ENCODE measurements at regions not wholly inside any gene's neighbourhood (a gene's known extent, or its start where the extent isn't known, plus 50 kb on each side); places are given as distances from the start of the nearest gene placed in this dataset.
"Not testable (repeated sequence)": the region's sequence is repeated elsewhere in the genome, so short reads cannot be mapped to it uniquely, and the experiment has no call there.

DNA sequence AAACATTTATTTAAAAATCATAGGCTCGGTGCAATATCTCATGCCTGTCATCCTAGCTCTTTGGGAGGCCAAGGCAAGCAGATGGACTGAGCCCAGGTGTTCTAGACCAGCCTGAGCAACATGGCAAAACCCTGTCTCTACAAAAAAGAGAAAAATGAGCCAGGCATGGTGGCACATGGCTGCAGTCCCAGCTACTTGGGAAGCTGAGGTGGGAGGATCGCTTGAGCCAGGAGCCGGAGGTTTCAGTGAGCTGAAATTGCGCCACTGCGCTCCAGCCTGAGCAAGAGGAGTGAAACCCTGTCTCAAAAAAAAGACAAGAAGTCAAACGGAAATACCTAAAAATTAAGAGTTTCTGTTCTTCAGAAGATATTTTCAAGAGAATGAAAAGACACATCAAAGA, 122.3 kb downstream of the RSL24D1 start:
- TF ChIP-seq ZFX (IDR thresholded peaks at IDR 0.05): no peak
- no peak for TF ChIP-seq CTCF (conservative IDR thresholded peaks at IDR 0.05)
- H3K27ac ChIP-seq: no peak overlapping the region

DNA sequence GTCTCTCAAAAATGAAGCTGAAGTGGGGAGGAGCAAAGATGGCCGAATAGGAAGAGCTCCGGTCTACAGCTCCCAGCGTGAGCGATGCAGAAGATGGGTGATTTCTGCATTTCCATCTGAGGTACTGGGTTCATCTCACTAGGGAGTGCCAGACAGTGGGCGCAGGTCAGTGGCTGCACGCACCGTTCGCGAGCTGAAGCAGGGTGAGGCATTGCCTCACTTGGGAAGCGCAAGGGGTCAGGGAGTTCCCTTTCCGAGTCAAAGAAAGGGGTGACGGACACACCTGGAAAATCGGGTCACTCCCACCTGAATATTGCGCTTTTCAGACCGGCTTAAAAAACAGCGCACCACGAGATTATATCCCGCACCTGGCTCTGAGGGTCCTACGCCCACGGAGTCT, 132.8 kb downstream of the RSL24D1 start:
- H3K27ac ChIP-seq: not testable (repeated sequence)

GRCh38 chr15:55060836-55061235, 135.9 kb downstream of the RSL24D1 start:
- no peak overlapping the region for H3K27ac ChIP-seq
- no peak for TF ChIP-seq CTCF (conservative IDR thresholded peaks at IDR 0.05)
- no peak for TF ChIP-seq ZFX (IDR thresholded peaks at IDR 0.05)

DNA sequence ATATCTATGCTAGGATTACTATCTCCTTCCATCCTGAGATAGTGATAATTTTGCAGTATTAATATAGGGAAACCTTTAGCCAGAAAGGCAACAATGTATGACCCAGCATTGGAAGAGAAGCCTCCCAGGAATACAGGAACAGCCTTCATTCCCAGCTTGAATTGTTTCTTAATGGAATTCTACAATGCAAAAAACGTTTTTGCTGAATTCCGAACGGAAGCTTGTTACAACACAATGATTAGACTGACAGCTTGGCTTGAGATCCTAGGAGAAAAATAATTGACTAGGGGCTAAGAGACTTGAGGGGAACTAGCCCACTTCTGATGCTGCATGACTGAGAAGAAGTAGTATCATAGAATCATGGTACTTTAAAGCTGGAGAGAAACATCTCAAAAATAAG, 140.2 kb downstream of the RSL24D1 start:
- no peak for TF ChIP-seq CTCF (conservative IDR thresholded peaks at IDR 0.05)
- TF ChIP-seq ZFX (IDR thresholded peaks at IDR 0.05): no peak
- no peak overlapping the region for H3K27ac ChIP-seq

DNA sequence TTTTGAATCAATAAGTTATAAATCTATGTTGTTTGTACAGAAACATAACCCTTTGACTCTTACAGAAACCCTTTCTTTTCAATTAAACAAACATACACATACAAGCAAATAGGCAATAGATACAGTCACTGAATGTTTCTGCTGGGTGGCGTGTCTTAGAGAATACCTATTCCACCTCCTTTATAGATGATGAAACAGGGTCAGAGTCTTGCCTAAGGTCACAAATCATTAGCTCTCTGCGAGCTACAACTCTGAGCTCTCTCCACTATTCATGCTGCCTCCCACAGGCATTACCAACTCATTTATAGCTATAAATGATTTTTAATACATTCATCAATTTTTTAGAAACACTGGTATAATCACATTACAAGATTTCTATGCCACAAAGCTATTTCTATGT, 152.6 kb downstream of the RSL24D1 start:
- H3K27ac ChIP-seq: no peak overlapping the region
- TF ChIP-seq ZFX (IDR thresholded peaks at IDR 0.05): no peak
- TF ChIP-seq CTCF (conservative IDR thresholded peaks at IDR 0.05): no peak

DNA sequence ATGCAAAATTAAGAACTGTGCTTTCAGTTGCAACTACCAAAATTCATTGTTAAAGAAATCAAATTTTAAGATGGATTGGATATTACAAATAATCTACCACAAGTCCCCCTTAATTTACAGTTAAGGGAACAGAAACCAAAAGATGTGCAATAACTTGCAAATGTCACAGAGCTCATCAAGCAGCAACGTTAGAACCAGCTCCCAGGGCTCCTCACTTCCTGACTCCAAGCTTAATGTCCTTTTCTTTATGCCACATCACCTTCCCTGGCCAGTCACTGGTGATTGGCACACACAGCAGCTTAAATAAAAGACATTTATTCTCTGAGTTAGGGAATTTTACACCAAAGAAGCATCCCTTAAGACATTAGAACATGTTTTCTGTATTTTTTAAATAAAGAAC, 159.7 kb downstream of the RSL24D1 start:
- H3K27ac ChIP-seq: no peak overlapping the region
- no peak for TF ChIP-seq ZFX (IDR thresholded peaks at IDR 0.05)
- TF ChIP-seq CTCF (conservative IDR thresholded peaks at IDR 0.05): no peak

DNA sequence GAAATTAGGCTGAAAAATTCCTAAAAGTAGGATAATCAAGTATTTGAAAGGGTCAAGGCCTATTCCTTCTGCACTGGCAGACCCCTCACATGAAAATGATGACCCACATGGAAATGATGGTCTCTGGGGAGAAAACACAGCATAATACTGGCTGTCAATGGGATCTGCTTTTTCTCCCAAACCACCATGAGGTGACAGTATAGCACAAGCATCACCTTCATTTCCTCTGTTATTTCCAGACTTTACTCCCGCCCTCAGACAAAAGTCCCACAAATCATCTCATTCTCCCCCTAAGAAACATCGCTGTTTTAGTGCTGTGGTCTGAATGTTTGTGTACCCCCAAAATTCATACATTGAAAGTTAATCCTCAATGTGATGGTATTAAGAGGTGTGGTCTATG, 161.0 kb downstream of the RSL24D1 start:
- TF ChIP-seq ZFX (IDR thresholded peaks at IDR 0.05) (no peak), CTCF (conservative IDR thresholded peaks at IDR 0.05) (no peak)
- H3K27ac ChIP-seq: no peak overlapping the region

DNA sequence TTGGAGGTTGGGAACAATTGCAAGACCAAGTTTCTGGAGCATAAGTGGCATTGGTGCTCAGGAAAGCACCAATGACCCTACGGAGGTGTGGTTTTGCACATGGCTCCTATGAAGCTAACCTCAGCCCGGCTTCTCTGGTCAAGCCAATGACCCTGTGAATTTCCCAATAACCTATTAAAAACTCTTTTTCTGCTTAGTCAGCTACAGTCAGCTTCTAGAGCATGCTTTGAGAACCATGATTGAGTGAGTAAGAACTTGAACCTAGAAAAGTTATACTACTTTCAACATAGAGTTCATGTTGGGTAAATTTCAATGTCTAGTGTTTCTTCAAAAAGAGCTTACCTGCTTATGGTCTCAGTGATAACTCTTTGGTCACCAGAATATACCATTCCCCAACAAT, 163.2 kb downstream of the RSL24D1 start:
- no peak for TF ChIP-seq ZFX (IDR thresholded peaks at IDR 0.05)
- TF ChIP-seq CTCF (conservative IDR thresholded peaks at IDR 0.05): no peak
- H3K27ac ChIP-seq: no peak overlapping the region
